GM12872 (cell line): ENCODE measurements at regions not wholly inside any gene's neighbourhood (a gene's known extent, or its start where the extent isn't known, plus 50 kb on each side); places are given as distances from the start of the nearest gene placed in this dataset.

Source experiments
- TF ChIP-seq, protein P1 (sequence below): IDR thresholded peaks from 3 replicates; pipeline ENCODE4 v1.5.1; 2011; ENCODE audit warnings: low read depth, mild to moderate bottlenecking, low read length, moderate library complexity; ENCODE audit not compliant: insufficient read depth

DNA sequence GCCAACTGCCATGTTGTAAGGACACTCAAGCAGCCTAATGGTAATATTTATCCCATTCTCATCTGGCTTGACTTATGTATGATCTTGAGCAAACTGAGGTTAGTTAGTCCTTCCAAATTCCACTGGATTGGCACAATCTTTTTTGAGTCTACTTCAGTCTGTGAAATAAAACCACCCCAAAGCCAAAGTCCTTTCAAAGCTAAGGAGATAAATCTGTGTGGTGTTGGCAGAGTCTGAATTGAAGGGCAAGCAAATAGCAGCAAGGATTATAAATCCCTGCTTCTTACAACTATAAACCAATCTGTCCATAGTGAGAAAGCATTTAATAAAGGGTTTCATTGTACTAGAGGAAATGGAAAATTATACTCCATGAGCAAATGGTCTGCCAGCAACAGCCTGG is 233.9 kb upstream of the GLRA2 start:
- TF ChIP-seq, protein P1, sequence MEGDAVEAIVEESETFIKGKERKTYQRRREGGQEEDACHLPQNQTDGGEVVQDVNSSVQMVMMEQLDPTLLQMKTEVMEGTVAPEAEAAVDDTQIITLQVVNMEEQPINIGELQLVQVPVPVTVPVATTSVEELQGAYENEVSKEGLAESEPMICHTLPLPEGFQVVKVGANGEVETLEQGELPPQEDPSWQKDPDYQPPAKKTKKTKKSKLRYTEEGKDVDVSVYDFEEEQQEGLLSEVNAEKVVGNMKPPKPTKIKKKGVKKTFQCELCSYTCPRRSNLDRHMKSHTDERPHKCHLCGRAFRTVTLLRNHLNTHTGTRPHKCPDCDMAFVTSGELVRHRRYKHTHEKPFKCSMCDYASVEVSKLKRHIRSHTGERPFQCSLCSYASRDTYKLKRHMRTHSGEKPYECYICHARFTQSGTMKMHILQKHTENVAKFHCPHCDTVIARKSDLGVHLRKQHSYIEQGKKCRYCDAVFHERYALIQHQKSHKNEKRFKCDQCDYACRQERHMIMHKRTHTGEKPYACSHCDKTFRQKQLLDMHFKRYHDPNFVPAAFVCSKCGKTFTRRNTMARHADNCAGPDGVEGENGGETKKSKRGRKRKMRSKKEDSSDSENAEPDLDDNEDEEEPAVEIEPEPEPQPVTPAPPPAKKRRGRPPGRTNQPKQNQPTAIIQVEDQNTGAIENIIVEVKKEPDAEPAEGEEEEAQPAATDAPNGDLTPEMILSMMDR: no peak

DNA sequence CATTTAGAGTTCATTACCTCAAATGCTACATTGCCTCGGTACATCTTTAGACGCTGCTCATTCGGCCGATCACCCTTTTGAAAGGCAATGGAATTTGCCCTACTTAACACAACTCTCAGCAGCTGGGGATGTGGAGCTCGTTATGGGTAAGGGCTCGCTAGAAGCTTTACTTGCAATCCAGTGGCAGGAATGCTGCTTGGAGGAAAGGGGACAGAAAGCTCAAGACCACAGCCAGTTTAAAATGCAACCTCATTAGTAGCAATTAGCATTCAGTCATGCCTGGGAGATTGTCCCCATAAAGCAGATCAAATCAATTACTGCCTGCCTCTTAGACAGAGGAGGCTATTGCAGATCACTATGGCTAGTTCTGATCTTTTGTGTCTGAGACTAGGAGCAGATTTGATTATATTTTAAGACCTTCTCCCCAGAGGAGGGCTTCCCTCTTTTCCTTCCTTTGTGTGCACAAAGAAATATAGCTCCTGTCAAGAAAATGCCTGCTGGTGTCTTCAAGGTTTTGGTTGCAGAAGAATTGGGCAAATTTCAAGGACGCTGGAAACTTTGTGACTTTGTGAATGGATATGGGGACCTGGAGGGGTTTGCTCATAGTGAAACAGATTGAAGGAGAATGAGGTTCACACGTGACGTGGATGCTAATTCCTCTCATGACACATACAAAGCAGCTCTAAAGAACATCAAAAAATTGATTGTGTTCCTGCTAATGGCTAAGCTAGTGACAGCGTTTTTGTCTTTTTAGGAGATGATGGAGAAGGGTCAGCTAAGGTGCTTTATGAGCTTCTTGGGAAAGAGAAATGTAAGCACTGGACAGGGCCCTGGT is 237.5 kb upstream of the GLRA2 start:
- TF ChIP-seq, protein P1: no peak

DNA sequence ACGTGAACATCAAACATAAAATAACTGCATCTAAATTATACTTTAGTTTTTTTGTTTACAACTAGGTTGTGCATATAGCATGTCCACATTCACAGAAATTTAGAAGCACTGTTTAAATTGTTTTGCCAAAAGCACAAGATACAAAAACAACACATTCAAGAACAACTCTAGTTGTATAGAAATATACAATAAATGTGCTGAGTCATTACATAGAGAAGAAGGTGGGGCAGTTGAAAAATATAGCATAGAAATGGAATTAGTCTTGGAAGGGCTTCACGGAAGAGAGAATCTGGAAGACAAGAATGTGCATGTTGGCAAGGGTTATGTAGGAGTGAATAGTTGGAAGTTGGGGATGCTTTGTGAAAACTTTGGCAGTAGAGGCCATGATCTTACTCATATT is 239.0 kb upstream of the GLRA2 start:
- TF ChIP-seq, protein P1: no peak

DNA sequence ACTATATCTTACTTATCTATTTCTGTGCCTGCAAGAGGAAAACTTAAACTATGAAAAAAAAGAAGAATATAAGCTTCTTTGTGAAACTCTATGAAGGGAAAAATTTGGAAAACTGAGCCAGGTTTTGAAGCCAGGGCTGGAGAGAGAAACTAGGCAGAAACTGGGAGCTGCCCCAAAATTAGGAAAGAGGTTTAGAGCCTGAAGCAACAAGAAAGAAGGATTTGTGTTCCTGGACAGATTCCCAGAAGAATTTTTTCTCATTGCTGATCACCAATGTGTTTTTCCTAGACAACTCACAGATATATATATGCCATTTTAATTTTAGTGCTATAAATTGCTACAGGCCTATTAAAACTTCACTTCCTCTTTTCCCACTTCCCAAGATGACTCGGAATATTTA is 245.0 kb upstream of the GEMIN8 start:
- TF ChIP-seq, protein P1: no peak

DNA sequence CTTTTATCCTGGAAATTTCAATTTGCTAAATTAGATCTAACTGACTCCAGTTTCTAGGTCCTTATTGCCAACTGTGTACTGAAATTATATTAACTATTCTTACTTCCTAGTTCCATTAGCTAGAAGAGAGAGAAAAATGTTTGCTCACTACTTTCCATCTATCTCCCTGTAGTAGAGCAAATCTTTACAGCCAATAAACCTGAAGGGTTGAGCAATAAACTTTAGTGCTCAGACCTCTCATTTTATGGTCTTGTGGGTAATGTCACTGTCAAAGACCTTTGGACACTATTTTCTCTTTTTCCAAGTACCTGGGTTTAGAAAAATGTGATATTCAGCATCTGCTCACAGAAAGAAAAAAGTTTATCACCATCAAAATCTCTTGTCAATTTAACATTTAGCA is 237.5 kb upstream of the GEMIN8 start:
- TF ChIP-seq, protein P1: no peak

DNA sequence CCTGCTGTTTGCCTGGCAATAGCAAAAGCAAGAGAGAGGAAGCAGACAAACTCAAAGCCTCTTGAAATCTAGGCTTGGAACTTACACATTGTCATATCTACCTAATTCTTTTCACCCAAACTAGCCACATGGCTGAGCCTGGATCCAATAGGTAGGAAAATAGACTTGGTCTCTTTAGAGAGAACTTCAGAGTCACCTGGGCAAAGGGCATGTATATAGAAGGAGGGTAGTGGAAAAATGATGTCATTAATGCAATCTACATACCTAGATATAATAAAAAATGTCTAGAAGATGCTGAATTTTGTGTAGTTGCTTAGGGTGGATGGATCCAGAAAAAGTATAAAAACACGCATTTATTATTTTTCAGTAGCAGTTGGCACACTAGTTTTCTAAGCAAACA is 237.0 kb upstream of the GEMIN8 start:
- TF ChIP-seq, protein P1: no peak

DNA sequence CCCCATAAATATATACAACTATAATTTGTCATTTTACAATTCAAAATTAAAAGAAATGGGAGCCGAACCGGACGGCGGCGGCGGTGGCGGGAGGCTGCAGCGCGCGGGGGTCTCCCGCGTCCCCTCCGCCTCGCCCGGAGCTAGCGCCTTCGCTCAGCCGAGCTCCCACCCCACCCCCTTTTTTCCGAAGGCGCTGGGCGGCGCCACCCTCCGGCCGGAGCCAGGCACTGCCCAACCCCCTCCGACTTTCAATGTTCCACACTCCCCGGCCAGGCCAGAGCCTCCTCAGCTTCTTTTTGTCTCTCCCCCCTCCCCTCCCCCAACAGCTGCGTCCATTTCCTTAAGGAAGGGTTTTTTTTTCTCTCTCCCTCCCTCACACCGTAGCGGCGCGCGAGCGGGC is 214.1 kb upstream of the GEMIN8 start:
- TF ChIP-seq, protein P1: no peak
